Prostate gland (tissue), 2 donors: ENCODE measurements at regions not wholly inside any gene's neighbourhood (a gene's known extent, or its start where the extent isn't known, plus 50 kb on each side); places are given as distances from the start of the nearest gene placed in this dataset.

ENCODE experiments used
- CTCF ChIP-seq, 4 experiments: fragments of 200-600 bp in 2 of 4; fragments of 450-650 bp in 2 of 4; sonication (generic) in 2 of 4; IDR thresholded peaks; 1 replicate in 3 of 4; 2 replicates in 1 of 4; pipeline ENCODE4 v1.5.1; 2016 to 2019; ENCODE audit warnings: antibody characterized with exemption in 4 of 4, mild to moderate bottlenecking in 2 of 4, moderate library complexity in 2 of 4
- POLR2A ChIP-seq: fragments of 450-650 bp; IDR thresholded peaks from one replicate; pipeline ENCODE4 v1.6.1; 2016; ENCODE audit warnings: antibody characterized with exemption, mild to moderate bottlenecking

GRCh38 chr1:194843077-194843476, 1656.7 kb upstream of the B3GALT2 start:
- no peak for TF ChIP-seq CTCF (IDR thresholded peaks at IDR 0.05)
- TF ChIP-seq POLR2A, result no peak
